Uterus (tissue), 2 donors: ENCODE measurements at regions not wholly inside any gene's neighbourhood (a gene's known extent, or its start where the extent isn't known, plus 50 kb on each side); places are given as distances from the start of the nearest gene placed in this dataset.

Source experiments
- POLR2A ChIP-seq, 2 donors: fragments of 450-650 bp; IDR thresholded peaks; one replicate each; pipeline ENCODE4 v1.6.1; 2016; ENCODE audit warnings: antibody characterized with exemption in 2 of 2, mild to moderate bottlenecking in 1 of 2, moderate library complexity in 1 of 2
- TF ChIP-seq, protein P1 (sequence below), 4 experiments: fragments of 200-600 bp in 2 of 4; fragments of 450-650 bp in 2 of 4; sonication (generic) in 2 of 4; IDR thresholded peaks; one replicate each; pipeline ENCODE4 v1.5.1; 2016 to 2019; ENCODE audit warnings: antibody characterized with exemption in 4 of 4, mild to moderate bottlenecking in 2 of 4, moderate library complexity in 1 of 4

DNA sequence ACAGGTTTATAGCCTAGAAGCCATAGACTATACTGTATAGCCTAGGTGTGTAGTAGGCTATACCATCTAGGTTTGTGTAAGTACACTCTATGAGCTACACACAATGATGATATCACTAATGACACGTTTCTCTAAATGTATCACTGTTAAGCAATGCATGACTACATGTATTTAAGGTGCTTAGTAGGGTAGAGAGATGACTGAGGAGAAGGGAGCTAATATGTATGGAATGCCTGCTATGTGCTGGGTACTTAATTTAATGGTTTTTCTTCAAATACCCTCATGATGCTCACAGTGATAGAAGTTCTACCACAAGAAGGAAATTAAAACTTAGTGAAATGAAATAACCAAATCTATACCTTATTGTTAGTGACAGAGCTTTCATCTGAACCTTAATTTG is 1785.5 kb downstream of the EFNA5 start:
- TF ChIP-seq, protein P1, sequence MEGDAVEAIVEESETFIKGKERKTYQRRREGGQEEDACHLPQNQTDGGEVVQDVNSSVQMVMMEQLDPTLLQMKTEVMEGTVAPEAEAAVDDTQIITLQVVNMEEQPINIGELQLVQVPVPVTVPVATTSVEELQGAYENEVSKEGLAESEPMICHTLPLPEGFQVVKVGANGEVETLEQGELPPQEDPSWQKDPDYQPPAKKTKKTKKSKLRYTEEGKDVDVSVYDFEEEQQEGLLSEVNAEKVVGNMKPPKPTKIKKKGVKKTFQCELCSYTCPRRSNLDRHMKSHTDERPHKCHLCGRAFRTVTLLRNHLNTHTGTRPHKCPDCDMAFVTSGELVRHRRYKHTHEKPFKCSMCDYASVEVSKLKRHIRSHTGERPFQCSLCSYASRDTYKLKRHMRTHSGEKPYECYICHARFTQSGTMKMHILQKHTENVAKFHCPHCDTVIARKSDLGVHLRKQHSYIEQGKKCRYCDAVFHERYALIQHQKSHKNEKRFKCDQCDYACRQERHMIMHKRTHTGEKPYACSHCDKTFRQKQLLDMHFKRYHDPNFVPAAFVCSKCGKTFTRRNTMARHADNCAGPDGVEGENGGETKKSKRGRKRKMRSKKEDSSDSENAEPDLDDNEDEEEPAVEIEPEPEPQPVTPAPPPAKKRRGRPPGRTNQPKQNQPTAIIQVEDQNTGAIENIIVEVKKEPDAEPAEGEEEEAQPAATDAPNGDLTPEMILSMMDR (IDR thresholded peaks at IDR 0.05), result no peak
- no peak for TF ChIP-seq POLR2A (IDR thresholded peaks at IDR 0.05)
